ENCODE measurements at regions not wholly inside any gene's neighbourhood (a gene's known extent, or its start where the extent isn't known, plus 50 kb on each side); places are given as distances from the start of the nearest gene placed in this dataset.

DNA sequence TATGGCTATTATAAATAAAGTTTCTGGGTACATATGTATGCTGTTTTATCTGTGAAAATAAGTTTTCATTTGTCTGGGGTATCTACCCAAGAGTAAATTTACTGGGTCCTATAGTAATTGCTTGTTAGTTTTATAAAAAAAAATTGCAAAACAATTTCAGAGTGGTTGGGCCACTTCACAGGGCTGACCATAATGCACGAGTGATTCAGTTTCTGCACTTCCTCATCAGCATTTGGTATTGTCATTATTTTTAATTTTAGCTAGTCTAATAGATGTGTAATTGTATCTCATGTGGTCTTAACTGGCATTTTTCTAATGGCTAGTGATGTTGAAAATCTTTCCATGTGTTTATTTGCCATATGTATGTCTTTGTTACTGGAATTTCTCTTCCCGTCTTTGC lies 452.4 kb upstream of the AKR1E2 start (continued):
- TF ChIP-seq, protein P1, sequence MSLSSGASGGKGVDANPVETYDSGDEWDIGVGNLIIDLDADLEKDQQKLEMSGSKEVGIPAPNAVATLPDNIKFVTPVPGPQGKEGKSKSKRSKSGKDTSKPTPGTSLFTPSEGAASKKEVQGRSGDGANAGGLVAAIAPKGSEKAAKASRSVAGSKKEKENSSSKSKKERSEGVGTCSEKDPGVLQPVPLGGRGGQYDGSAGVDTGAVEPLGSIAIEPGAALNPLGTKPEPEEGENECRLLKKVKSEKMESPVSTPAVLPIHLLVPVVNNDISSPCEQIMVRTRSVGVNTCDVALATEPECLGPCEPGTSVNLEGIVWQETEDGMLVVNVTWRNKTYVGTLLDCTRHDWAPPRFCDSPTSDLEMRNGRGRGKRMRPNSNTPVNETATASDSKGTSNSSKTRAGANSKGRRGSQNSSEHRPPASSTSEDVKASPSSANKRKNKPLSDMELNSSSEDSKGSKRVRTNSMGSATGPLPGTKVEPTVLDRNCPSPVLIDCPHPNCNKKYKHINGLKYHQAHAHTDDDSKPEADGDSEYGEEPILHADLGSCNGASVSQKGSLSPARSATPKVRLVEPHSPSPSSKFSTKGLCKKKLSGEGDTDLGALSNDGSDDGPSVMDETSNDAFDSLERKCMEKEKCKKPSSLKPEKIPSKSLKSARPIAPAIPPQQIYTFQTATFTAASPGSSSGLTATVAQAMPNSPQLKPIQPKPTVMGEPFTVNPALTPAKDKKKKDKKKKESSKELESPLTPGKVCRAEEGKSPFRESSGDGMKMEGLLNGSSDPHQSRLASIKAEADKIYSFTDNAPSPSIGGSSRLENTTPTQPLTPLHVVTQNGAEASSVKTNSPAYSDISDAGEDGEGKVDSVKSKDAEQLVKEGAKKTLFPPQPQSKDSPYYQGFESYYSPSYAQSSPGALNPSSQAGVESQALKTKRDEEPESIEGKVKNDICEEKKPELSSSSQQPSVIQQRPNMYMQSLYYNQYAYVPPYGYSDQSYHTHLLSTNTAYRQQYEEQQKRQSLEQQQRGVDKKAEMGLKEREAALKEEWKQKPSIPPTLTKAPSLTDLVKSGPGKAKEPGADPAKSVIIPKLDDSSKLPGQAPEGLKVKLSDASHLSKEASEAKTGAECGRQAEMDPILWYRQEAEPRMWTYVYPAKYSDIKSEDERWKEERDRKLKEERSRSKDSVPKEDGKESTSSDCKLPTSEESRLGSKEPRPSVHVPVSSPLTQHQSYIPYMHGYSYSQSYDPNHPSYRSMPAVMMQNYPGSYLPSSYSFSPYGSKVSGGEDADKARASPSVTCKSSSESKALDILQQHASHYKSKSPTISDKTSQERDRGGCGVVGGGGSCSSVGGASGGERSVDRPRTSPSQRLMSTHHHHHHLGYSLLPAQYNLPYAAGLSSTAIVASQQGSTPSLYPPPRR (CRISPR knock-in tag; IDR thresholded peaks at IDR 0.05; ENCODE audit: borderline replicate concordance) = no peak
- TF ChIP-seq, protein P2, sequence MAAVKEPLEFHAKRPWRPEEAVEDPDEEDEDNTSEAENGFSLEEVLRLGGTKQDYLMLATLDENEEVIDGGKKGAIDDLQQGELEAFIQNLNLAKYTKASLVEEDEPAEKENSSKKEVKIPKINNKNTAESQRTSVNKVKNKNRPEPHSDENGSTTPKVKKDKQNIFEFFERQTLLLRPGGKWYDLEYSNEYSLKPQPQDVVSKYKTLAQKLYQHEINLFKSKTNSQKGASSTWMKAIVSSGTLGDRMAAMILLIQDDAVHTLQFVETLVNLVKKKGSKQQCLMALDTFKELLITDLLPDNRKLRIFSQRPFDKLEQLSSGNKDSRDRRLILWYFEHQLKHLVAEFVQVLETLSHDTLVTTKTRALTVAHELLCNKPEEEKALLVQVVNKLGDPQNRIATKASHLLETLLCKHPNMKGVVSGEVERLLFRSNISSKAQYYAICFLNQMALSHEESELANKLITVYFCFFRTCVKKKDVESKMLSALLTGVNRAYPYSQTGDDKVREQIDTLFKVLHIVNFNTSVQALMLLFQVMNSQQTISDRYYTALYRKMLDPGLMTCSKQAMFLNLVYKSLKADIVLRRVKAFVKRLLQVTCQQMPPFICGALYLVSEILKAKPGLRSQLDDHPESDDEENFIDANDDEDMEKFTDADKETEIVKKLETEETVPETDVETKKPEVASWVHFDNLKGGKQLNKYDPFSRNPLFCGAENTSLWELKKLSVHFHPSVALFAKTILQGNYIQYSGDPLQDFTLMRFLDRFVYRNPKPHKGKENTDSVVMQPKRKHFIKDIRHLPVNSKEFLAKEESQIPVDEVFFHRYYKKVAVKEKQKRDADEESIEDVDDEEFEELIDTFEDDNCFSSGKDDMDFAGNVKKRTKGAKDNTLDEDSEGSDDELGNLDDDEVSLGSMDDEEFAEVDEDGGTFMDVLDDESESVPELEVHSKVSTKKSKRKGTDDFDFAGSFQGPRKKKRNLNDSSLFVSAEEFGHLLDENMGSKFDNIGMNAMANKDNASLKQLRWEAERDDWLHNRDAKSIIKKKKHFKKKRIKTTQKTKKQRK (IDR thresholded peaks at IDR 0.05; ENCODE audit: borderline replicate concordance, low read depth, low read length) = no peak
- no peak for TF ChIP-seq ZNF778 (CRISPR knock-in tag; IDR thresholded peaks at IDR 0.05)
- TF ChIP-seq, protein P3, sequence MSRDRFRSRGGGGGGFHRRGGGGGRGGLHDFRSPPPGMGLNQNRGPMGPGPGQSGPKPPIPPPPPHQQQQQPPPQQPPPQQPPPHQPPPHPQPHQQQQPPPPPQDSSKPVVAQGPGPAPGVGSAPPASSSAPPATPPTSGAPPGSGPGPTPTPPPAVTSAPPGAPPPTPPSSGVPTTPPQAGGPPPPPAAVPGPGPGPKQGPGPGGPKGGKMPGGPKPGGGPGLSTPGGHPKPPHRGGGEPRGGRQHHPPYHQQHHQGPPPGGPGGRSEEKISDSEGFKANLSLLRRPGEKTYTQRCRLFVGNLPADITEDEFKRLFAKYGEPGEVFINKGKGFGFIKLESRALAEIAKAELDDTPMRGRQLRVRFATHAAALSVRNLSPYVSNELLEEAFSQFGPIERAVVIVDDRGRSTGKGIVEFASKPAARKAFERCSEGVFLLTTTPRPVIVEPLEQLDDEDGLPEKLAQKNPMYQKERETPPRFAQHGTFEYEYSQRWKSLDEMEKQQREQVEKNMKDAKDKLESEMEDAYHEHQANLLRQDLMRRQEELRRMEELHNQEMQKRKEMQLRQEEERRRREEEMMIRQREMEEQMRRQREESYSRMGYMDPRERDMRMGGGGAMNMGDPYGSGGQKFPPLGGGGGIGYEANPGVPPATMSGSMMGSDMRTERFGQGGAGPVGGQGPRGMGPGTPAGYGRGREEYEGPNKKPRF (IDR thresholded peaks at IDR 0.05; ENCODE audit: low read depth, low read length) = no peak

All from K562 (cell line).